Liver (tissue), 3 donors: ENCODE measurements at regions not wholly inside any gene's neighbourhood (a gene's known extent, or its start where the extent isn't known, plus 50 kb on each side); places are given as distances from the start of the nearest gene placed in this dataset.

ENCODE experiments used
- CTCF ChIP-seq: fragments of 150-350 bp; IDR thresholded peaks from 2 replicates; pipeline ENCODE4 v1.5.1; 2017; ENCODE audit warnings: improper control_type of control experiment, low read depth, low read length; ENCODE audit not compliant: missing input control
- MAX ChIP-seq: IDR thresholded peaks from 2 replicates; pipeline ENCODE4 v1.6.1; 2016; ENCODE audit warnings: antibody characterized with exemption
- RAD21 ChIP-seq, 2 donors: IDR thresholded peaks; 2 replicates each; pipeline ENCODE4 v1.6.1; 2016; ENCODE audit warnings: antibody characterized with exemption in 2 of 2, mild to moderate bottlenecking in 2 of 2
- donor health status: healthy.
- donor health status: healthy.

GRCh38 chr6:44706011-44706410 is 318.5 kb downstream of the CDC5L start:
- TF ChIP-seq CTCF, result no peak
- no peak for TF ChIP-seq RAD21 (IDR thresholded peaks at IDR 0.05)
- no peak for TF ChIP-seq MAX
